Nephron (organoid): ENCODE measurements at regions not wholly inside any gene's neighbourhood (a gene's known extent, or its start where the extent isn't known, plus 50 kb on each side); places are given as distances from the start of the nearest gene placed in this dataset.

Experiments
- H3K27ac Mint-ChIP-seq, 3 experiments: 2 replicates each; pipeline ENCODE4 v1.8.0; 2020; ENCODE audit warnings: mixed read lengths in 3 of 3, mild to moderate bottlenecking in 2 of 3, moderate library complexity in 1 of 3
- H3K27me3 Mint-ChIP-seq: 2 replicates; pipeline ENCODE4 v1.8.0; 2021; ENCODE audit warnings: low read depth, mild to moderate bottlenecking, moderate library complexity, mixed read lengths
- H3K36me3 Mint-ChIP-seq: 2 replicates; pipeline ENCODE4 v1.8.0; 2020; ENCODE audit warnings: low read depth, mixed read lengths
- H3K4me1 Mint-ChIP-seq: 2 replicates; pipeline ENCODE4 v1.8.0; 2020; ENCODE audit warnings: mixed read lengths
- H3K4me3 Mint-ChIP-seq, 3 experiments: 2 replicates each; pipeline ENCODE4 v1.8.0; 2020; ENCODE audit warnings: mild to moderate bottlenecking in 3 of 3, mixed read lengths in 3 of 3, moderate library complexity in 2 of 3
- H3K9me3 Mint-ChIP-seq: 2 replicates; pipeline ENCODE4 v1.8.0; 2020; ENCODE audit warnings: mixed read lengths
- TF ChIP-seq, protein P1 (sequence below), 3 experiments: fragments of 200-600 bp; sonication (generic); IDR thresholded peaks; one replicate each; pipeline ENCODE4 v1.5.0; 2021; ENCODE audit warnings: antibody characterized with exemption in 3 of 3; ENCODE audit not compliant: unreplicated experiment in 3 of 3

DNA sequence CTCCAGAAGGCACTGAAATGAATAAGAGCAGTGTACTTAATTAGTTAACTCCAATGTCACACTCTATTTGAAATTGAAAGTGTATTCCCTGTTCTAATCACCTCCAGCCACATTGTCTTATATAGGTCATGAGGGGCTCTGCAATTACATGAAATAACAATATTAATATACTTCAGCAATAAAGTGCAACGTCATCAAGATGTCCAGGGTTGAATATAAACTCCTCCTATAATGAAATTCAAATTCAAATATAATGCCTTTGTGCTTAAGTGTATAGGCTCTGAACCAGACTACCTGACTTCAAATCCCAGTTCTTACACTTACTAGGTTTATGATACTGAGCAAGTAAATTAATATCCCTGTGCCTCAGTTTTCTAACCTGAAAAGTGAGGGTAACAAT, 195.6 kb upstream of the SMC2 start:
- H3K4me3 Mint-ChIP-seq = no peak overlapping the region
- H3K27me3 Mint-ChIP-seq = peaks cover 2% of the 10 kb centered on the region
- peak overlapping the region in 1 of 3 experiments; percentile 65 for H3K27ac Mint-ChIP-seq
- peaks cover 2% of the 10 kb centered on the region for H3K9me3 Mint-ChIP-seq
- H3K4me1 Mint-ChIP-seq = peaks cover 28% of the 10 kb centered on the region
- TF ChIP-seq, protein P1, sequence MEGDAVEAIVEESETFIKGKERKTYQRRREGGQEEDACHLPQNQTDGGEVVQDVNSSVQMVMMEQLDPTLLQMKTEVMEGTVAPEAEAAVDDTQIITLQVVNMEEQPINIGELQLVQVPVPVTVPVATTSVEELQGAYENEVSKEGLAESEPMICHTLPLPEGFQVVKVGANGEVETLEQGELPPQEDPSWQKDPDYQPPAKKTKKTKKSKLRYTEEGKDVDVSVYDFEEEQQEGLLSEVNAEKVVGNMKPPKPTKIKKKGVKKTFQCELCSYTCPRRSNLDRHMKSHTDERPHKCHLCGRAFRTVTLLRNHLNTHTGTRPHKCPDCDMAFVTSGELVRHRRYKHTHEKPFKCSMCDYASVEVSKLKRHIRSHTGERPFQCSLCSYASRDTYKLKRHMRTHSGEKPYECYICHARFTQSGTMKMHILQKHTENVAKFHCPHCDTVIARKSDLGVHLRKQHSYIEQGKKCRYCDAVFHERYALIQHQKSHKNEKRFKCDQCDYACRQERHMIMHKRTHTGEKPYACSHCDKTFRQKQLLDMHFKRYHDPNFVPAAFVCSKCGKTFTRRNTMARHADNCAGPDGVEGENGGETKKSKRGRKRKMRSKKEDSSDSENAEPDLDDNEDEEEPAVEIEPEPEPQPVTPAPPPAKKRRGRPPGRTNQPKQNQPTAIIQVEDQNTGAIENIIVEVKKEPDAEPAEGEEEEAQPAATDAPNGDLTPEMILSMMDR (IDR thresholded peaks at IDR 0.05; ENCODE audit: unreplicated experiment in 3 of 3) = no peak
- no peaks in the 10 kb centered on the region for H3K36me3 Mint-ChIP-seq

DNA sequence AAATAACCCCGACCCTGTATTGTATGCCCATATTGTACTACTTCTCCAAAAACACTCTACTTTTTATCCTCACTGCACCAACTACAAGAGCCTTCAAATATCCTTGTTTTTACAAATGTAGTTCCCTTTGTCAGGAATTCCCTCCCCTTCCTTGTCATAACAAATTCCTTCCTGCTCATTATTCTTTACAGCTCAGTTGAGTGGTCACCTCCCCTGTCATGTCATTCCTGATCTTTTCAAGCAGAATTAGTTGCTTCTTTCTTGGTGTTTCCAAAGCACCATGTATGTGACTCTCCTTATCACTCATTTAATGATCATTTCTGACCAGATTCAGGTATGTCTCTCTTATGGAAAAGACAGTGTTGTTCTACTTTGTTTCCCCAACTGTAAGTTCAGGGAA, 194.2 kb upstream of the SMC2 start:
- peaks cover 3% of the 10 kb centered on the region for H3K27me3 Mint-ChIP-seq
- TF ChIP-seq, protein P1 (IDR thresholded peaks at IDR 0.05; ENCODE audit: unreplicated experiment in 3 of 3) = no peak
- H3K4me1 Mint-ChIP-seq = peaks cover 34% of the 10 kb centered on the region
- no peaks in the 10 kb centered on the region for H3K9me3 Mint-ChIP-seq
- H3K4me3 Mint-ChIP-seq = no peak overlapping the region
- H3K36me3 Mint-ChIP-seq = no peaks in the 10 kb centered on the region
- H3K27ac Mint-ChIP-seq = peak overlapping the region; percentile 29 to 93 (median 55)

DNA sequence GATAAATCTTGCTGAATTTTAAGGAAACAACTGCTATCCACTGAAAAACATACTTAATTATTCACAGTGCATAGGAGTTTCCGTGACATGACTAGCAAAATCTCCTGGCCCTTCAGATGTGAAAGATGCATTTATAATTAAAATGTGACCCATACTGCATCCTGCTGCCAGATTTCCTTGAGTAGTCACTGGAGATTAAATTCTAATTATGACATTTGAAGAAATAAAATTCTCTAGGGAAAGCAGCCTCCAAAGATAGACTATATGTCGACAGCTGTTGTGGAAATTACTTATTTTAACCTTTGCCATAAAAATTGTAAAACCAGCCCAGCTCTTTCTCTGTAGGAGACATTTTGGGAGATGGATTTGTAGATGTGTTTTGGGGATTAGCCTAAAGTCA, 193.6 kb upstream of the SMC2 start:
- H3K27me3 Mint-ChIP-seq = peaks cover 3% of the 10 kb centered on the region
- no peak overlapping the region for H3K4me3 Mint-ChIP-seq
- peaks cover 34% of the 10 kb centered on the region for H3K4me1 Mint-ChIP-seq
- peak overlapping the region; percentile 29 to 93 (median 55) for H3K27ac Mint-ChIP-seq
- TF ChIP-seq, protein P1 (IDR thresholded peaks at IDR 0.05; ENCODE audit: unreplicated experiment in 3 of 3) = no peak
- H3K36me3 Mint-ChIP-seq = no peaks in the 10 kb centered on the region
- no peaks in the 10 kb centered on the region for H3K9me3 Mint-ChIP-seq

DNA sequence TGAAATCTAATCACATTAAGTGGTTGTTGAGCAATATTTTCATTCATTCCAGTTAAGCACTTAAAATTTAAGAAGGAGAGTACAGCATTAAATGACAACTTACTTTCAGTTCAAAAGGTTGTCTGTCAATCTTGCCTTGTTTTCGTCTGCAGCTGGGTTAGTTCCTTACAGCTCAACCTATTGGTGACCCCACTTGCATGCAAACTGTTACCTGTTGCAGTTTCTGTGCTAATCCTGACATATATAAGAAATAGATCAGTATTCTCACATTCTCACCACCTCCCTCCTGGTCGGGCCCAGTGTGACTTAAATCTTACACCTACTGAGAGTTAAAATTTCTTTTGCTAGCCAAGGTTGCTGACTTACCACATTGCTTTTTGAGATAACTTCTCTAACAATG, 191.8 kb upstream of the SMC2 start:
- no peaks in the 10 kb centered on the region for H3K9me3 Mint-ChIP-seq

DNA sequence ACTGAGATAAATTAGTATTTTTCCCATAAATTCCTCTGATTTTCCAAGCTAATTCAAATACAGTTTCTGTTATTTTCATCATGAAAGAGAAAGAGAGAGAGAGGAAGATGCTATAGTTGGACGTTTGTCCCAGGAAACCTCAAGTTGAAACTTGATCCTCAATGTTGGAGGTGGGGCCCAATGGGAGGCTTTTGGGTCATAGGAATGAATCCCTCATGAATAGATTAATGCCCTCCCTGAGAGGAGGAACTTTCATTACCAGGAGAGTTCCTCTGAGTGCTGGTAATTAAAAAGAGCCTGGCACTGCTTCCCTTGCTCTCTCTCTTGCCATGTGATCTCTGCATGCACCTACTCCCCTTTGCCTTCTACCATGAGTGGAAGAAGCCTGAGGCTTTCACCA, 189.9 kb upstream of the SMC2 start:
- Mint-ChIP-seq H3K9me3 (no peaks in the 10 kb centered on the region), H3K36me3 (no peaks in the 10 kb centered on the region), H3K4me1 (peaks cover 36% of the 10 kb centered on the region), H3K4me3 (no peak overlapping the region), H3K27ac (no peak overlapping the region), H3K27me3 (peaks cover 3% of the 10 kb centered on the region)
- TF ChIP-seq, protein P1 (IDR thresholded peaks at IDR 0.05; ENCODE audit: unreplicated experiment in 3 of 3) = no peak

More for the DNA sequence above, 191.8 kb upstream of the SMC2 start:
- TF ChIP-seq, protein P1 (IDR thresholded peaks at IDR 0.05; ENCODE audit: unreplicated experiment in 3 of 3) = no peak
- H3K27ac Mint-ChIP-seq = peak overlapping the region in 2 of 3 experiments; percentile 7 to 22
- peaks cover 3% of the 10 kb centered on the region for H3K27me3 Mint-ChIP-seq
- no peak overlapping the region for H3K4me3 Mint-ChIP-seq
- H3K4me1 Mint-ChIP-seq = peaks cover 34% of the 10 kb centered on the region
- H3K36me3 Mint-ChIP-seq = no peaks in the 10 kb centered on the region

DNA sequence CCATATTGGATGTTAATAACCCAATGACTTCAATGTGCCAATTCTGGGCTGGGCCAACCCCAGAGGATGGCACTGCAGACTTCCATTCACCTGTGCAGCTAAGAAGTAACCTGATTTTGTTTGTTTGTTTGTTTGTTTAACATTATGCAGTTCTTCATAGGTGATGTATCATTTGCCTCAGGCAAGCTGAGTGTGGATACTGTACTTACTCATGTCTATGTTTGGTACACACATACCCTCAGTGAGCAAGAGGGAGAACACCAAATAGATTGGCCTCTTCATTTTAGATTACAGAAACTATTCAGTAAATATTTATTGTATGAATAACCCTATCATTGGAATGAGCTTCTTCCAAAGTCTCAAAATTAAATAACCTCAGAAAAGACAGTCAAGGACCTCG, 180.2 kb upstream of the SMC2 start:
- H3K4me1 Mint-ChIP-seq = peaks cover 12% of the 10 kb centered on the region

More for the DNA sequence above, 180.2 kb upstream of the SMC2 start:
- no peaks in the 10 kb centered on the region for H3K36me3 Mint-ChIP-seq
- no peak overlapping the region for H3K4me3 Mint-ChIP-seq
- no peaks in the 10 kb centered on the region for H3K27me3 Mint-ChIP-seq
- H3K27ac Mint-ChIP-seq = no peak overlapping the region
- peaks cover 3% of the 10 kb centered on the region for H3K9me3 Mint-ChIP-seq
- TF ChIP-seq, protein P1 (IDR thresholded peaks at IDR 0.05; ENCODE audit: unreplicated experiment in 3 of 3) = no peak
